Neutrophil (primary cell): ENCODE measurements at regions not wholly inside any gene's neighbourhood (a gene's known extent, or its start where the extent isn't known, plus 50 kb on each side); places are given as distances from the start of the nearest gene placed in this dataset.

Source experiments
- H3K27ac ChIP-seq: fragments of 200-600 bp; sonication (generic); 2 replicates; pipeline ENCODE4 v1.5.1; 2016; ENCODE audit warnings: mild to moderate bottlenecking, moderate library complexity
- H3K27me3 ChIP-seq: fragments of 200-600 bp; sonication (generic); 2 replicates; pipeline ENCODE4 v1.6.0; 2016; ENCODE audit warnings: mild to moderate bottlenecking
- H3K36me3 ChIP-seq: fragments of 200-600 bp; sonication (generic); 2 replicates; pipeline ENCODE4 v1.5.1; 2017
- H3K4me1 ChIP-seq, 2 experiments: fragments of 200-600 bp in 1 of 2; sonication (generic) in 1 of 2; 1 replicate in 1 of 2; 2 replicates in 1 of 2; pipeline versions ENCODE4 v1.5.1 to v1.6.1; 2013 to 2016; ENCODE audit warnings: low read depth in 1 of 2, low read length in 1 of 2, mild to moderate bottlenecking in 1 of 2, moderate library complexity in 1 of 2; ENCODE audit not compliant: control insufficient read depth in 1 of 2, insufficient read depth in 1 of 2
- H3K4me3 ChIP-seq, 2 experiments: fragments of 200-600 bp in 1 of 2; sonication (generic) in 1 of 2; 1 replicate in 1 of 2; 2 replicates in 1 of 2; pipeline ENCODE4 v1.5.1; 2013 to 2016; ENCODE audit warnings: low read depth in 1 of 2, low read length in 1 of 2, mild to moderate bottlenecking in 1 of 2, moderate library complexity in 1 of 2
- H3K9me3 ChIP-seq: fragments of 200-600 bp; sonication (generic); 2 replicates; pipeline ENCODE4 v1.5.1; 2016
- CTCF ChIP-seq: fragments of 200-600 bp; sonication (generic); IDR thresholded peaks from 2 replicates; pipeline ENCODE4 v1.5.1; 2016; ENCODE audit warnings: antibody characterized with exemption

- Histone ChIP-seq H3K27ac (no peak overlapping the region), H3K4me3 (no peak overlapping the region), H3K27me3 (no peaks in the 10 kb centered on the region), H3K4me1 (no peaks in the 10 kb centered on the region), H3K9me3 (no peaks in the 10 kb centered on the region), H3K36me3 (no peaks in the 10 kb centered on the region)
- TF ChIP-seq CTCF: no peak
These were observed 132.3 kb downstream of the IRX2 start for GRCh38 chr5:2619216-2619615.

GRCh38 chr5:2617461-2617860, 134.0 kb downstream of the IRX2 start:
- Histone ChIP-seq H3K36me3 (no peaks in the 10 kb centered on the region), H3K27ac (no peak overlapping the region), H3K9me3 (no peaks in the 10 kb centered on the region), H3K27me3 (no peaks in the 10 kb centered on the region), H3K4me3 (no peak overlapping the region), H3K4me1 (no peaks in the 10 kb centered on the region)
- TF ChIP-seq CTCF: no peak

- H3K4me1 ChIP-seq: no peaks in the 10 kb centered on the region
- H3K36me3 ChIP-seq: no peaks in the 10 kb centered on the region
- no peak overlapping the region for H3K27ac ChIP-seq
- TF ChIP-seq CTCF: no peak
- no peak overlapping the region for H3K4me3 ChIP-seq
- H3K27me3 ChIP-seq: no peaks in the 10 kb centered on the region
- H3K9me3 ChIP-seq: no peaks in the 10 kb centered on the region
These were observed 135.6 kb downstream of the IRX2 start for GRCh38 chr5:2615917-2616316.

- Histone ChIP-seq H3K27me3 (no peaks in the 10 kb centered on the region), H3K4me1 (no peaks in the 10 kb centered on the region), H3K9me3 (no peaks in the 10 kb centered on the region), H3K27ac (no peak overlapping the region), H3K4me3 (no peak overlapping the region), H3K36me3 (no peaks in the 10 kb centered on the region)
- no peak for TF ChIP-seq CTCF
These were observed 136.9 kb downstream of the IRX2 start for GRCh38 chr5:2614571-2614970.

- no peaks in the 10 kb centered on the region for H3K4me1 ChIP-seq
- H3K27me3 ChIP-seq: no peaks in the 10 kb centered on the region
- H3K36me3 ChIP-seq: no peaks in the 10 kb centered on the region
- H3K27ac ChIP-seq: no peak overlapping the region
- no peak for TF ChIP-seq CTCF
- no peaks in the 10 kb centered on the region for H3K9me3 ChIP-seq
- no peak overlapping the region for H3K4me3 ChIP-seq
These were observed 139.8 kb downstream of the IRX2 start for GRCh38 chr5:2611659-2612058.

- H3K4me3 ChIP-seq: no peak overlapping the region
- no peaks in the 10 kb centered on the region for H3K36me3 ChIP-seq
- TF ChIP-seq CTCF: no peak
- H3K27ac ChIP-seq: no peak overlapping the region
- H3K4me1 ChIP-seq: no peaks in the 10 kb centered on the region
- H3K9me3 ChIP-seq: no peaks in the 10 kb centered on the region
- H3K27me3 ChIP-seq: no peaks in the 10 kb centered on the region
These were observed 140.5 kb downstream of the IRX2 start for GRCh38 chr5:2610986-2611385.
